Keratinocyte (primary cell): ENCODE measurements at regions not wholly inside any gene's neighbourhood (a gene's known extent, or its start where the extent isn't known, plus 50 kb on each side); places are given as distances from the start of the nearest gene placed in this dataset.

Experiments
- CTCF ChIP-seq, 3 experiments: IDR thresholded peaks in 1 of 3; conservative IDR thresholded peaks in 1 of 3; optimal IDR thresholded peaks in 1 of 3; 2 replicates in 2 of 3; 3 replicates in 1 of 3; pipeline versions ENCODE3 to v1.5.1; 2011; ENCODE audit warnings: low read length in 3 of 3, mild to moderate bottlenecking in 3 of 3, moderate library complexity in 2 of 3, control low read depth in 1 of 3, inconsistent platforms in 1 of 3; ENCODE audit not compliant: insufficient read depth in 2 of 3; ENCODE audit errors: extremely low read depth in 1 of 3
- EZH2 ChIP-seq: IDR thresholded peaks from one replicate; pipeline ENCODE4 v1.6.1; 2012; ENCODE audit warnings: inconsistent platforms, mild to moderate bottlenecking, low read length, moderate library complexity

DNA sequence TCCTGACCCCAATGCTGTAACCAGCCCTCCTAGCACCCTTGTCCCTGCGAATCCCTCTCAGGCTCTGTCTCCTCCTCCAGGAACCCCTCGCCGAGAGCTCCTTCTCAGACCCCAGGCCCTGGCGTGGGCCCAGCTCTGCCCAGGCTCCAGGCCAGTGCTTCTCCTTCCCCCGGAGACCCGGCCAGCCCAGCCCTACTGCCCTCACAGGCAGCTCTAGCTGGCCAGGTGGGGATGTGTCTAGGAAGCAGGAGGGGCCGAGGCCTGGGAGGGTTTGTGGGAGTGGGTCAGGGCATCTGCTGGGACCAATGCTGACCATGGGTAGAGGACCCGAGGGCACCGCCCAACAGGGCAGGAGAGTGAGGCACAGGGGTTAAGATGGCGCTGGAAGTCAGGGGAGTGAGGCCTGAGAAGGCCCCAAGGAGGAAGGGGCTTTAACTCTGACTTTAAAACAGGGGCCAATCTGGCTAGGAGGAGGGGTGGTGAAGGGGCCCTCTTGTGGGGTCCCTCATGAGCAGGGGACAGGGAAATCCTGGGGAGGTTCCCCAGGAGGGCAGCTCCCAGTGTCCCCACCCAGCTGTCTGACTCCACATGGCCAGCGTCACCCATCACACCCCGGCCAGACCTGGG is 64.7 kb upstream of the NKX1-1 start:
- no peak for TF ChIP-seq EZH2
- TF ChIP-seq CTCF (optimal IDR thresholded peaks at IDR 0.05 in 1 of 3, IDR thresholded peaks at IDR 0.05 in 1 of 3, conservative IDR thresholded peaks at IDR 0.05 in 1 of 3; ENCODE audit: extremely low read depth in 1 of 3, insufficient read depth in 2 of 3, low read length in 3 of 3), result no peak
